Esophagus squamous epithelium (tissue), 5 donors: ENCODE measurements at regions not wholly inside any gene's neighbourhood (a gene's known extent, or its start where the extent isn't known, plus 50 kb on each side); places are given as distances from the start of the nearest gene placed in this dataset.

Experiments used
- DNase-seq: peaks from one replicate; lab custom pipeline; 2025; lab: John Stamatoyannopoulos, UW
- H3K27ac ChIP-seq, 4 donors: fragments of 200-600 bp; sonication (generic); one replicate each; pipeline ENCODE4 v1.5.1; 2016 to 2019; ENCODE audit warnings: mild to moderate bottlenecking in 1 of 4
- H3K27me3 ChIP-seq, 4 donors: fragments of 200-600 bp; sonication (generic); 1 replicate in 3 of 4; 2 replicates in 1 of 4; pipeline versions ENCODE4 v1.5.1 to v1.6.0; 2017 to 2021; ENCODE audit warnings: antibody characterized with exemption in 1 of 4
- H3K36me3 ChIP-seq, 3 donors: fragments of 200-600 bp; sonication (generic); one replicate each; pipeline ENCODE4 v1.5.1; 2016 to 2019
- H3K4me1 ChIP-seq, 3 donors: fragments of 200-600 bp; sonication (generic); one replicate each; pipeline ENCODE4 v1.5.1; 2017 to 2019
- H3K4me3 ChIP-seq, 4 donors: fragments of 200-600 bp; sonication (generic); 1 replicate in 3 of 4; 2 replicates in 1 of 4; pipeline ENCODE4 v1.5.1; 2016 to 2019; ENCODE audit warnings: mild to moderate bottlenecking in 2 of 4, moderate library complexity in 1 of 4
- H3K9me3 ChIP-seq, 3 donors: fragments of 200-600 bp; sonication (generic); one replicate each; pipeline ENCODE4 v1.5.1; 2016 to 2019
- POLR2A ChIP-seq, 4 donors: fragments of 450-650 bp; IDR thresholded peaks; one replicate each; pipeline ENCODE4 v1.6.1; 2017; ENCODE audit warnings: antibody characterized with exemption in 4 of 4, mild to moderate bottlenecking in 4 of 4, moderate library complexity in 3 of 4
- WGBS, 2 donors: methylation state at CpG; one replicate each; pipeline ENCODE4 v1.1.5; 2018; 5-methylcytosine and 5-hydroxymethylcytosine counted together
- intact Hi-C: fragments of 100-400 bp; cut with DNase I; formaldehyde crosslinking; loops from one replicate; pipeline ENCODE4 v1.15.0; 2022
- TF ChIP-seq, protein P1 (sequence below), 6 experiments: fragments of 450-650 bp in 4 of 6; fragments of 200-600 bp in 2 of 6; sonication (generic) in 2 of 6; IDR thresholded peaks; one replicate each; pipeline ENCODE4 v1.5.1; 2016 to 2019; ENCODE audit warnings: antibody characterized with exemption in 6 of 6, mild to moderate bottlenecking in 4 of 6, moderate library complexity in 4 of 6
- donor health status: DM: yes; HTN: yes; CAD: no.

DNA sequence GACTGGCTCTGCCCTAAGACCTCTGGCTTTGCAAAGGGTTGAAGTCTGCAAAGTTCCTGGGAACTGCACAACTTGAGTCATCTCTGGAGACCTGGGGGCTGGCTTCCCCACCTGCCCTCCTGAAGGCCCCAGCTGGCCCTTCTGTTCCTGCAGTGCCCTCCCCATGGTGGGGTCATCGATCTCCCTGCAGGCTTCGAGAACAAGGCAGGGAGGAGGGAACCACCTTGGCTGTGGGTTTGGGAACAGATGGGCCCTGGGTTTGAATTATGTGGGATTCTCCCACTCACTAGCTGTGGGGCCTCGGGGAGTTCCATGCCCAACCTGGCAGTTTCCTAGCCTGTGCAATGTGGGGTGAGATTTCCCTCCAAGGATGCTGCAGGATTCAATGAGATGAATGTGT, 310.2 kb downstream of the PTPRU start:
- no peaks in the 10 kb centered on the region for H3K9me3 ChIP-seq
- peaks cover 0 to 15% (median 0%) of the 10 kb centered on the region in 4 donors for H3K27me3 ChIP-seq
- H3K27ac ChIP-seq, result no peak overlapping the region
- intact Hi-C loops, result no loop called here
- WGBS, 2 donors, result 54 to 70% methylated on average over 2 to 3 of the region's 3 CpGs
- H3K36me3 ChIP-seq, result no peaks in the 10 kb centered on the region
- TF ChIP-seq, protein P1, sequence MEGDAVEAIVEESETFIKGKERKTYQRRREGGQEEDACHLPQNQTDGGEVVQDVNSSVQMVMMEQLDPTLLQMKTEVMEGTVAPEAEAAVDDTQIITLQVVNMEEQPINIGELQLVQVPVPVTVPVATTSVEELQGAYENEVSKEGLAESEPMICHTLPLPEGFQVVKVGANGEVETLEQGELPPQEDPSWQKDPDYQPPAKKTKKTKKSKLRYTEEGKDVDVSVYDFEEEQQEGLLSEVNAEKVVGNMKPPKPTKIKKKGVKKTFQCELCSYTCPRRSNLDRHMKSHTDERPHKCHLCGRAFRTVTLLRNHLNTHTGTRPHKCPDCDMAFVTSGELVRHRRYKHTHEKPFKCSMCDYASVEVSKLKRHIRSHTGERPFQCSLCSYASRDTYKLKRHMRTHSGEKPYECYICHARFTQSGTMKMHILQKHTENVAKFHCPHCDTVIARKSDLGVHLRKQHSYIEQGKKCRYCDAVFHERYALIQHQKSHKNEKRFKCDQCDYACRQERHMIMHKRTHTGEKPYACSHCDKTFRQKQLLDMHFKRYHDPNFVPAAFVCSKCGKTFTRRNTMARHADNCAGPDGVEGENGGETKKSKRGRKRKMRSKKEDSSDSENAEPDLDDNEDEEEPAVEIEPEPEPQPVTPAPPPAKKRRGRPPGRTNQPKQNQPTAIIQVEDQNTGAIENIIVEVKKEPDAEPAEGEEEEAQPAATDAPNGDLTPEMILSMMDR (IDR thresholded peaks at IDR 0.05), result no peak
- no peak overlapping the region for H3K4me3 ChIP-seq
- no peaks in the 10 kb centered on the region for H3K4me1 ChIP-seq
- DNase-seq, result no peak

DNA sequence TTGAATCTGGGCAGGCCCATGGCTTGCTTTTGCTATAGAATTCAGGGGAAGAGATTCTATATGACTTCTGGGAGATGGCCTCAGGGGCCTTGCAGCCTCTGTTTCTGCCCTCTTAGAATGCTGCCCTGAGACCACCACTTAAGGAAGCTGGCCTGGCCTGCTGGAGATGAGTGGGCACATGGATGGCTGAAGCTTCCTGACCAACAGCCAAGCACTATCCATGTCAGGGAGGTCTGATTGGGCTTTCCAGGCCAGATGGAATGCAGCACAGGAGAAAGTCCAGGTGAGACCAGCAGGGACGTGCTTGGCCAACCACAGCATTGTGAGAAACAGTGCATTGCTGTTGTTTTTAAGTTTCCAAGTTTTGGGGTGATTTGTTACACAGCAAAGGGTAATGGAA, 308.1 kb downstream of the PTPRU start:
- H3K9me3 ChIP-seq, result no peaks in the 10 kb centered on the region
- H3K27ac ChIP-seq, result no peak overlapping the region
- WGBS, 2 donors, result 64% methylated on average over 1 of the region's 1 CpG; no CpG with 5 or more reads in 1 of the 2 donors
- no peak for DNase-seq
- no peak overlapping the region for H3K4me3 ChIP-seq
- H3K27me3 ChIP-seq, result peaks cover 0 to 4% (median 0%) of the 10 kb centered on the region in 4 donors
- H3K4me1 ChIP-seq, result no peaks in the 10 kb centered on the region
- no peaks in the 10 kb centered on the region for H3K36me3 ChIP-seq
- no peak for TF ChIP-seq POLR2A (IDR thresholded peaks at IDR 0.05)
- TF ChIP-seq, protein P1 (IDR thresholded peaks at IDR 0.05), result no peak
- intact Hi-C loops, result no loop called here

DNA sequence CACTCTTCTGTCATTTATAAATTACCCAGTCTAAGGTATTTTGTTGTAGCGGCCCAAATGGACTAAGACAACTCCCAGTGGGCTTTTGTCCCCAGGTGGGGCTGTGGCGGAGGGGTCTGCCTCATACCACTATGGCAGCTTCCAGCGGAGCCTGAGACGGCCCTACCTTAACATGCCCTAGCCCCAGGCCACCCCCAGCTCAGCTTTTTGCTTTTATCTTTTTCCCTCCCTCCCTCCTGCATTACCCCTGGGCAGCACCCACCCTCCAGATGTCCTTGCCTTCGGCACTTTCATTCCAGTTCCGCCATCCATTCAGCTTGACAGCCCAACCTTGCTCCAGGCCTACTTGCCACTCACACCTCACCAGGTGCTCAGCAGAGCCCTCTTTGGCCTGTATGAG, 307.3 kb downstream of the PTPRU start:
- DNase-seq, result no peak
- Histone ChIP-seq H3K4me1 (no peaks in the 10 kb centered on the region), H3K27me3 (peaks cover 0 to 6% (median 0%) of the 10 kb centered on the region in 4 donors), H3K27ac (no peak overlapping the region), H3K4me3 (no peak overlapping the region), H3K9me3 (no peaks in the 10 kb centered on the region), H3K36me3 (no peaks in the 10 kb centered on the region)
- intact Hi-C loops, result no loop called here
- TF ChIP-seq, protein P1 (IDR thresholded peaks at IDR 0.05), result no peak
- no peak for TF ChIP-seq POLR2A (IDR thresholded peaks at IDR 0.05)
- WGBS, 2 donors, result 77 to 78% methylated on average over 6 of the region's 6 CpGs

DNA sequence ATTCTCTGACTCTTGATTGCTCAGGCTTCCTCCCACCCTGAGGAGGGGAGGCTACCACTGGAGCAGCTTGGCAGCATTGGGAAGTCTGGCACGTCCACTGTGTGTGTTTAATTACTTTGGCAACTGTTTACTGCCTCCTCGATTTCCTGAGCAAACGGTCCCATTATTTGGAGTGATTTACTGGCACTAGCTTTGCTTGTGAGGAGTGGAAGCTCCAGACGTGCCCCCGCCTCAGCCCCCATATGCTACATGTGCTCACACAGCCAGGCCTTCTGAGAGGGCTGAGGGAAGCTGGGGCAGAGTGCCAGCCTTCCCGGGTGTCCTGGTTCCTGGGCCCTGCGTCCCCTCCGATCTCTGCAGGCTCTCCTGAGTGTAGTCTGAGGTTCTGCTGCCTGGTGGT, 306.2 kb downstream of the PTPRU start:
- TF ChIP-seq, protein P1 (IDR thresholded peaks at IDR 0.05), result no peak
- no peak for TF ChIP-seq POLR2A (IDR thresholded peaks at IDR 0.05)
- H3K27ac ChIP-seq, result no peak overlapping the region
- no peak for DNase-seq
- no peaks in the 10 kb centered on the region for H3K9me3 ChIP-seq
- H3K4me3 ChIP-seq, result no peak overlapping the region
- no peaks in the 10 kb centered on the region for H3K36me3 ChIP-seq
- intact Hi-C loops, result no loop called here
- 30 to 31% methylated on average over 4 to 8 of the region's 8 CpGs for WGBS, 2 donors
- peaks cover 0 to 10% (median 0%) of the 10 kb centered on the region in 4 donors for H3K27me3 ChIP-seq
- H3K4me1 ChIP-seq, result no peaks in the 10 kb centered on the region

DNA sequence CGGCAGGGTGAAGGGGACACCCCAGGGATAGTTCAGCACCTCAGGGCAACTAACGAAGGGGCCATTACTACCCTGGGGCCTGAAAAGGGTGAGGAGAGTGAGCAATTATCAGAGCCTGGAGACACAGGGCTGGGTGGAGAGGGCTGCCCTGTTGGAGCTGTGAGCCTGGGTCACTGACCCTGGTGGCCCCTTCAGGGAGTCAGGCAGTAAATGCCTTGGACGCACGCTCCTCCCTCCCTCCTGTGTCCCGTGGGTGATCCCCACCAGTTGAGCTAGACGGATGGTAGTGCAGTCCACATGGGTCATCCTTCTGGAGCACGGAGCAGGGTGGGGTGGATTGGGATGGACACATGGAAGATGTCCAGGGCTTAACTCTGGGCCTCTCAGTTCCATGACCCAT, 305.3 kb downstream of the PTPRU start:
- 78 to 80% methylated on average over 3 to 4 of the region's 7 CpGs for WGBS, 2 donors
- Histone ChIP-seq H3K36me3 (no peaks in the 10 kb centered on the region), H3K4me3 (no peak overlapping the region), H3K27ac (no peak overlapping the region), H3K27me3 (peaks cover 0 to 10% (median 0%) of the 10 kb centered on the region in 4 donors), H3K9me3 (no peaks in the 10 kb centered on the region), H3K4me1 (no peaks in the 10 kb centered on the region)
- no peak for DNase-seq
- TF ChIP-seq POLR2A (IDR thresholded peaks at IDR 0.05), result no peak
- TF ChIP-seq, protein P1 (IDR thresholded peaks at IDR 0.05), result no peak
- intact Hi-C loops, result no loop called here
